Hematopoietic multipotent progenitor cell treated with erythropoietin and hydrocortisone succinate and interleukin-3 and kit ligand, for 6 days (in vitro differentiated cells): ENCODE measurements at regions not wholly inside any gene's neighbourhood (a gene's known extent, or its start where the extent isn't known, plus 50 kb on each side); places are given as distances from the start of the nearest gene placed in this dataset.
"Not testable (repeated sequence)": the region's sequence is repeated elsewhere in the genome, so short reads cannot be mapped to it uniquely, and the experiment has no call there.

Experiments
- DNase-seq: peaks from one replicate; pipeline ENCODE4 v3.0.0-alpha.2; 2015

DNA sequence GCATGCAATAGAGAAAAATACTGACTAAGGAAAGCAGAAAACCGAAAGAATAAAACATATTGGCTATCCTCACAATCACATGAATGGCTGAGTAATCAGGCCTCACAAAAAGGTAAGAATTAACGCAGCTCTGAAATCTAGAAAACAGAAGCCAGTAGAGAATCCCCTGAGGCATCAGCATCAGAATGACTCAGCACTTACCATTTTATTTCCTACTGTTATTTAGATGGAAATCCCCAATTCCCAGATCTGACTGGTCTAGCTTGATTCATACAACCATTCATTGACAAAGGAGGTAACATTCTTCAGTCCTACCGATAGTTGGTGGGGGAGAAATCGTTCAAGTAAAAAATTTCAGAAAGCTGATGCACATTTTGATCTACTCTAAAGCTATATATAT lies 1408.4 kb upstream of the WWC1 start:
- no peak for DNase-seq

DNA sequence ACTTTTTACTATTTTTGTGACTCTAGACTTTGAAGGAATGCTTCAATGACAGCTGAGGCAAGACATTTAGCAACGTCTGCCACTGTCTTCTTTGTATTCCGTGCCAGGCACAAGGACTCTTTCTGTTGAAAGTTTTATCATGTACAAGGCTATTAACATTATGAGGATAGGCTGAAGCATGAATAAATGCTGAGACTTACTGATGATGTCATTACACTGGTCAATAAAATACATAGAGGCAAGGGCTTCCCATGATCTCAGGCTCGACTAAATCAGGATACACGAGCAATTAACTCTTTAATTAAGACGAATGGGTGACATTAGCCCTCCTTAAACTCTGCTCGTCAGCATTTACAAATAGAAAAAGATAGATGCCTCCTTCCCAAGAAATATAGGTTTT lies 1393.3 kb upstream of the WWC1 start:
- no peak for DNase-seq

GRCh38 chr5:166899343-166899742 lies 1392.1 kb upstream of the WWC1 start:
- no peak for DNase-seq

DNA sequence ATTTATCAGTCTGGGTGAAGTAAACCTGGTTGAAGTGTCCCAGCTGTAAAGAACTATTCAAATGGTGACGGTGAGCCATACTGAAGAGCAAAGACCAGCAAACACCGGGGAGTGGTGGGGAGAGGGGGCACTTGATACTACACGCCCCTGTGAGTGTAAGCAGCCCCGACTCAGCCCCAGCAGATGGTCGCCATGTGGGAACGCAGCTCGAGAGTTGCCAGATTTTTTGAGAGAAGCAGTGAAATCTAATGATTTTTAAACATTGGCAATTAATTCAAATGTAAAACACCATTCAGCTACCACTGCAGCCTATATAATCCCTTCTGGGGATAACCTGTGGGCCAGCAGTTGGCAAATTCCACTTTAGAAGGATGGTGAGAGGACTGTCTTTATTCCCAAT lies 1386.9 kb upstream of the WWC1 start:
- no peak for DNase-seq

DNA sequence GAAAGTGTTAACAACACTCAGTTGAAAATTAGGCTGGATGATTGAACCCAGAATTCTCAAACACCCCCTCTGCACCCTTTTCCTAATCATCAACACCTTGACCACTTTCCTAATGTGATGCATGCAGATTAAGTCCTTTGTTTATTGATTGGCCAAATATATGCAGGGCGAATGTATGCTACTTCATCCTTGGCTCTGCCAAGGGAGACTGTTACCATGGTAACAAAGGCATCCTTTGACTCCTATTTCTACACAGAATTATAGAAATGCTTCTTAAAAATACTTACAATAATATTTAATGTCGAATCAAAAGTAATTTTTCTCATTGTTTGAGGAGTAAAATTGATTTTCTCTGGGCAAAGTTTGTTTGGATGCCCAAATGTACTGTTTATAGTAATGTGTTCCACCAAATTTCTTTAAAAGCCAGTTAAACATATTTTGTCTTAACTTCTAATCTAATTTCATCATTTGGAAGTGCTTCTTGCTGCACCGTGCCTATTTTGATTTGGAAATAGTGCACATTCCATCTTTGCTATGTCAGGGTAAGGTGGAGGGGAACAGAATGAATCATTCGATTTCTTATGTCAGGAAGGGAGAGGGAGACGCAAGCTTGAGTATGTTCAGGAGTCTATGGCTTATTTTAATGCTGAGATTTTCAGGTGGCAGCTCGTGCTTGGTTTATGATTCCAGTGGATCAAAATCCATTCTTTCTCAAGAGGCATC lies 1384.3 kb upstream of the WWC1 start:
- DNase-seq: no peak

- DNase-seq: no peak
Observed at GRCh38 chr5:166909040-166909439, 1382.4 kb upstream of the WWC1 start.

DNA sequence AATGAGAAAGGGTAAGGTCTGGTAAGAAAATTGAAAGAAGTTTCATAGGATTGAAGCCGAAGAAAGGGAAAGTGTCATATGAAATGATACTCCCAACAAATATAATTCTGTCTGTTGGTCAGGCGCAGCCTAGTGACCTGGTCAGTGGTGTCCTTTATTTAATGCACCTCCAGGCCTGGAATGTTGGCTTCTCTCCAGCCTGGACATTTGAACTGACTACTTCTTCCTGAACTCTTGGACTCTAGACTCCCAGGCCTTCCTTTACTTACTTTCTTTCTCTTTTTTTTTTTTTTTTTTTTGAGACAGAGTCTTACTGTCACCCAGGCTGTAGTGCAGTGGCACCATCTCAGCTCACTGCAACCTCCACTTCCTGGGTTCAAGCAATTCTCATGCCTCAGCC lies 1381.5 kb upstream of the WWC1 start:
- no peak for DNase-seq

- DNase-seq: no peak
Observed at GRCh38 chr5:166910995-166911394, 1380.5 kb upstream of the WWC1 start.

GRCh38 chr5:166916021-166916420 lies 1375.4 kb upstream of the WWC1 start:
- DNase-seq: no peak

GRCh38 chr5:166926138-166926537 lies 1365.3 kb upstream of the WWC1 start:
- DNase-seq: no peak

DNA sequence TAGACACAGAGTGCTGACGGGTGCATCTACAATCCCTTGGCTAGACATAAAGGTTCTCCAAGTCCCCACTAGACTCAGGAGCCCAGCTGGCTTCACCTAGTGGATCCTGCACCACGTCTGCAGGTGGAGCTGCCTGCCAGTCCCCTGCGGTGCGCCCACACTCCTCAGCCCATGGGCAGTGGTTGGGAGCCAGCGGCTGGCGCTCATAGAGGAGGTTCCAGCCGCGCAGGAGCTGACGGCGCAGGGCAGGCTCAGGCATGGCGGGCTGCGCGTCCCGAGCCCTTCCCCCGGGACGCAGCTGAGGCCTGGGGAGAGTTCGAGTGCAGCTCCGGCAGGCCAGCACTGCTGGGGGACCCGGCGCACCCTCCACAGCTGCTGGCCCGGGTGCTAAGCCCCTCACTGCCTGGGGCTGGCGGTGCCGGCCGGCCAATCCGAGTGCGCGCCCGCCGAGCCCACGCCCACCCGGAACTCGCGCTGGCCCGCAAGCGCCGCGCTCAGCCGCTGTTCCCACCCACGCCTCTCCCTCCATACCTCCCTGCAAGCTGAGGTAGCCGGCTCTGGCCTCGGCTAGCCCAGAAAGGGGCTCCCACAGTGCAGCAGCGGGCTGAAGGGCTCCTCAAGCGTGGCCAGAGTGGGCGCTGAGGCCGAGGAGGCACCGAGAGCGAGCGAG lies 1364.5 kb upstream of the WWC1 start:
- not testable (repeated sequence) for DNase-seq

- no peak for DNase-seq
Observed at GRCh38 chr5:166936351-166936750, 1355.1 kb upstream of the WWC1 start.

DNA sequence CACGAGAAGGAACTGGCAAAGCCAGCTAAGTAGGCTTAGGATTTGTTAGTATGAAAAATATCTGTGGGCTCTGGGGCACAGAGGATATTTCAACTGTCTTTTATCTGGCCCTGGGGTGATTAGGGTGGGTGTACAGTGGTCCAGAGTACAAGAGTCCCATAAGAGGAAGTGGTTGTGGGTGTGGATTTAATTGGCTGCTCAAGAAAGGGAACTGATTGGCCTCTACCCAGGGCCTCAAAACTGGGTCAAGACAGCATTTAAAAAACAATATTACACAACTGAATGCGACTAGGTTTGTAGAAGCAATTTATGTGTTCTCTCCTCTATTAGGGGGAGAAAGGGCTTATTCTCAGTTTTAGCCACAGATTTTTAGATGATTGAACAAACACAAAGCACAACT lies 1353.4 kb upstream of the WWC1 start:
- peak; percentile 40 for DNase-seq

GRCh38 chr5:166942948-166943347 lies 1348.5 kb upstream of the WWC1 start:
- DNase-seq: no peak

- DNase-seq: no peak
Observed at GRCh38 chr5:166947045-166947444, 1344.4 kb upstream of the WWC1 start.

DNA sequence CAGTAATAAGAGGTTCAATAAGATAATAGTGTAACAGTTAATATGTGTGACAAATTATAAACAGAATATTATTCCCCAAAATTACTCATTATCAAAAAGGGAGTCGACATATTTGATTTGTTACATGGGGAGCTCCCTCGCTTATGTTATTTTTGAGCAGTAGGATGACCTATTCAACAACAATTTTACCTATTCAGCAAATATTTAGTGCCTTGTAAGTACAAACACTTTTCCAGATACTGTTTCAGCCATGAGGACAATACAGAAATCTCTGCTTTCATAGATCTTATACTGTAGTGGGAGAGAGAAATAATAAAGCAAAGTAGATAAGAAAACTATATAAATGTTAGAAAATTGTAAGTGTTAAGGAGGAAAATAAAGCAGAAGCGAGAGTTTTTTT lies 1342.8 kb upstream of the WWC1 start:
- DNase-seq: no peak

DNA sequence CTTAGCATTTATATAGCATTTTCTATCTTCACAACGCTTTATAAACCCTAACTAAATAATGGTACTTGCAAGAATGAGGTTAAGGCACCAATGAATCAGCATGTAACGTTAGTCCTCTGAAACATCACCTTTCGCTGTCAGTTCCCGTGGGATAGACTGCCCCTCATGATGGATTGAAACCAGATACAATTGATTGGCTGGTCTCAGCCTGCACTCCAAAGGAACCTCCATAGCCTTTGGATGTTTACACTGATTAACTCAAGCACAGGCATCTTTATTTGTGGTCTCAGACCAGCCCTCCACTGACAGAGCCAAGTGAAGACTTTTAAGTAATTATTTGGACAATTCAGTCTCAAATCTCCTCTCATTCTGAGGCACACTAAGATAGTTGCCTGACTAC lies 1339.4 kb upstream of the WWC1 start:
- DNase-seq: no peak

- no peak for DNase-seq
Observed at GRCh38 chr5:166957782-166958181, 1333.7 kb upstream of the WWC1 start.

GRCh38 chr5:166959766-166960165 lies 1331.7 kb upstream of the WWC1 start:
- DNase-seq: peak; percentile 35

GRCh38 chr5:166961028-166961427 lies 1330.4 kb upstream of the WWC1 start:
- peak; percentile 47 for DNase-seq

DNA sequence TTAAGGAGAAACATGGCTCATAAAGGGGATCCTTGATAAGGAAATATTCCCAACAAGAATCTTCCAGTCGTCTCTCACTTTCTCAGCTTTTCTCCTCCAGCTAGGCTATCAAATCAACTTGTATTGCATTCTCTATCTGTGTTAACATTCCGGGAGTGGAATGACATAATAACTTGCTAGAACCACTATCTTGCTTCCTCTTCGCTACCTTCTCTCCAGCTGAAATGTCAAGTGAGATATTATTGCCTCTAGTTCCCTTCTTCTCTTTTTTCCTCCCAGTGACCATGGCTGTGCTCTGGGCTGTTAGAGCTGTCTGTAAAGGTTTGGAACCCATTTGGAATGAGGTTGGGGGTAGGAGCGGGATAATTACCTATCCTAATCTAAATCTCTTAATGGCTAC lies 1329.5 kb upstream of the WWC1 start:
- no peak for DNase-seq

GRCh38 chr5:166962461-166962860 lies 1329.0 kb upstream of the WWC1 start:
- DNase-seq: no peak

GRCh38 chr5:166963596-166963995 lies 1327.8 kb upstream of the WWC1 start:
- no peak for DNase-seq

GRCh38 chr5:166977911-166978422 lies 1313.5 kb upstream of the WWC1 start:
- DNase-seq: peak; percentile 9
